ENCODE measurements at regions not wholly inside any gene's neighbourhood (a gene's known extent, or its start where the extent isn't known, plus 50 kb on each side); places are given as distances from the start of the nearest gene placed in this dataset.
"Not testable (repeated sequence)": the region's sequence is repeated elsewhere in the genome, so short reads cannot be mapped to it uniquely, and the experiment has no call there.

DNA sequence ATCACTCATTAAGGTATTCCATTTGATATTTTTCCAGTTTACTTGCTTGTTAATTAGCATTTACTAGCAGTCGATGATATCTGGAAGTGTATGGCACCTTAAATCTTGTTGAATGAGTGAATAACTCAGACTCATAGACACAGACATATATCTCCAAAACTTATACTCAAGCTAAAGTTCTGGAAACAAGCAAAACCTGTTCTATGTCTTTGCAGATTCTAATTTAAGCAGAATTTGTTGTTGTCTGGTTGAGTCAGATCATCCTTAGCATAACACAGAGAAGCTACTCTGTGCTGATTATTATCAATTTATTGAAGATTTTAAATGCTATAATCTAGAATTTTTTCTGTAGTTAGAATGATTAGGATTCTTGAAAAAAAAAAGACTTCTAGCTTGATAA, 296.2 kb downstream of the MDFIC start:
- DNase-seq (ENCODE audit: low read depth, low spot score), result no peak

DNA sequence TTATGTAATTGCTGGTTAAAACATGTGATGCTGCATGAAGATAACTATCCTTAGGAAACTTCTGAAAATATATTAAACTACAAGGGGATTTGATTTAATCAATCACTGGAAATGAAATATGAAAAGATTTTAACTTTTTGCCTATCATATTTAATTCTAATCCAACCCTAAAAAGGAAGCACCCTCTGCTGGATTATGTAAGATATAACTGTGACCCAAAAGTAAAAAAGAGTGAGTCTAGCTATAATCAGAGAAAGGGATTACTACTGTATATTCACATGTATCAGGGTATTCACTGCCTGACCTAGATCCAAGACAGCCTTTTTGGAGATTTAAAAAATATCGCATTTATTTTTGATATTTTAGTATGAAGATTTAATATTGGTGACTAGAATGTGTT, 295.5 kb downstream of the MDFIC start:
- no peak for DNase-seq (ENCODE audit: low read depth, low spot score)

DNA sequence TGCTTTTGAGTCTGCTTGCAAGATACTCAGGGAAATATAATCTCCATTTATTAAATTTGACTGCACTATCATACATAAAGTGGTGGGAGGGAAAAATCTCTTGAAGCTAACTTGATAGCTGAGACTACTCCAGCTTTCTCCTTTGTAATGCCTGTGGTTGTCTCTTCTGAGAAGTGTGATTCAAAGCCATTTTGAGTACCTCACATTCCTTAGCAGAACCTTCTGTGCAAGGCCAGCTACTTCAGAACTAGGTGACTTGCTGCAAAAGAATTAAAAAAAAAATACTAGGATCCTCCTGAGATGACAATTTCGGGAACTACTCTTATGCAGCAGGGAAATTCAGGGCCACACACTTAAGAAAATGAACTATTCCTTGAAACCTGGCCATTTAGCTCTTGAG, 294.8 kb downstream of the MDFIC start:
- DNase-seq (ENCODE audit: low read depth, low spot score), result no peak

DNA sequence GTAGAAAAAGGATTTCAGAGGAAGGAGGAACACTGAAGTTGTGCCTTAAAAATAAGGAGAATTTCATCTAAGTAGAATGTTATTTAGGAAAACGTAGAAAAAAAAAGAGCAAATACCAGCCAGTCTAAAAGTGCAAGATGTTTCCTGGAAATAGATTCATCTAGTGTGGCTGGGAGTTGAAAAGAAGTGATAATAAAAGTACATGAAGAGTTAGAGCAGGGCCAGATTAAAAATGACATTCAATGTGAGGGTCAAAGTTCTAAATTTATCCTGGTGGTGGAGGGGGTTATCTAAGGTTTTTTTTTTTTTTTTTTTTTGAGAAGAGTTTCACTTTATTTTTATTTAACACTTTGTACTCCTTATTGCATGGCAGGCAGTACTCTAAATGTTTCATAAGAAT, 289.3 kb downstream of the MDFIC start:
- no peak for DNase-seq (ENCODE audit: low read depth, low spot score)

DNA sequence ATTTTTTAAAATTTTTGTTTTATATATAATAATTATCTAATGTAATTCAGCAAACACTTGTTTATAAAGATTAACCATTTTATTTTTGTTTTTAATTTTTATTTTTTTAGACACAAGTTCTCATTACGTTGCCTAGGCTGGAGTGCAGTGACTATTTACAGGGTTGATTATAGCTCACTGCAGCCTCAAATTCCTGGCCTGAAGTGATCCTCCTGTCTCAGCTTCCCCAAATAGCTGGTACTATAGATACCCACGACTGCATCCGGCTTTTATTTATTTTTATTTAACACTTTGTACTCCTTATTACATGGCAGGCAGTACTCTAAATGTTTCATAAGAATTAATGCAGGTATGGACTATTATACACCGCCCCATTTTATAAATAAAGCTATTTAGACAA, 288.7 kb downstream of the MDFIC start:
- no peak for DNase-seq (ENCODE audit: low read depth, low spot score)

DNA sequence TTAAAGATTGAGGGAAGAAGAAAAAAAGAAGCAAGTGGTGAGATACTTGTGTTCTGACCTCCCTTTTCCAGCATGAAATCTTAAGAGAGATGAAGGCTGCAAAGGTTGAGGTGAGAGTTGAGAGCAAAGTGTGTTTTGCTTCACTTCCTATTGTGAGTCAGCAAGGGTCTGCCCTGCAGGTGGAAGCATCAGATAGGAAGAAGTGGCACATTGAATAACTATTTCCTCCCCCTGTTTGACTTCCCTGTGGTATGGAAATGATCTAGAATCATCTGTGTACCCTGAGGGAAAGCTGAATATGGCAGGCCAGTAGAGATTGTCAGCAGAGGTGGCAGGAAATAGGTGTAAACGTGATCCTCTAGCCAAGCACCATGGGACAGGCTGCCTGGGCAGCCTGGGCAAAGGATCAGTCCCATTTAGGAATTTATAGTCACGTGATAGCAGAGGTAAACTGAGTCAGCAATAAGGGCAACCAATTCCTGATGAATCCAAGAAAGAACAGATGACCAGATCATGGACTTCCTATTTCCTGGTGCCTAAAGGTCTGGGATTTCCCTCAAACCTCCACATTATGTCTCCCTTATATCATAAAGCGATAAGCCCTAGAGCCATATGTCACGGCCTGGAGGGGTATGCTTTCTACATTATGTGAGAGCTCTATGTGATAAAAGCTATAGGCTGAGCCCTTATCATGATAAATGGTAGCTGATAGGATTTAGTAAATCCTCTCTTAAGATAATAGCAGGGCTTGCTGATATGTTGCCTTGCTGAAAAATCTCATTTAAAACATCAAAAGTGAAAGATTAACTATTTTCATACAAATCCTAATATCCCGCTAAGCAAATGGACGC, 287.0 kb downstream of the MDFIC start:
- no peak for DNase-seq (ENCODE audit: low read depth, low spot score)

DNA sequence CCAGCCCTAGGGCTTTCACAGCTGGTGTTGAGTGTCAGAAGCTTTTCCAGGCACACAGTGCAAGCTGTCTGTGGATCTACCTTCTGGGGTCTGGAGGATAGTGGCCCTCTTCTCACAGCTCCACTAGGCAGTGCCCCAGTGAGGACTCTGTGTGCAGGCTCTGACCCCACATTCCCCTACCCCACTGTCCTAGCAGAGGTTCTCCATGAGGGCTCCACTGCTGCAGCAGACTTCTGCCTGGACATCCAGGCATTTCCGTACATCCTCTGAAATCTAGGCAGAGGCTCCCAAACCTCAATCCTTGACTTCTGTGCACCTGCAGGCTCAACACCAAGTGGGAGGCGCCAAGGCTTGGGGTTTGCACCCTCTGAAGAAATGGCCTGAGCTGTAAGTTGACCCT, 284.5 kb downstream of the MDFIC start:
- DNase-seq (ENCODE audit: low read depth, low spot score), result not testable (repeated sequence)

DNA sequence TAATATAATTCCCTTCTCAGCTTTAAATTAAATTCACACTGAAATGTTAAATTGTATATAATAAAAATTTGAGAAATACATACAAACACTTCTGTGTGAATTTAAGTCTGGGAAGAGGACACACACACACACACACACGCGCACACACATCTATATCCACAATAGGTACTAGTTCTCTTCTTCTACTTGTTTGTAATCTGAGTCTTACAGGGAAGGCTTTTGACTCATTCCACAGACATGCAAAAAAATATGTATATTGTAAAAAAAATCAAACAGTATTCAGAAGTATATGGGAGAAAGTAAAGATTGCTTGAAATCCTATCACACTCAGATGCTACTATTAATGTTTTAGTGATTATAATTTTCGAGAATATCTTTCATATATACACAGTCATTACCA, 276.2 kb downstream of the MDFIC start:
- no peak for DNase-seq (ENCODE audit: low read depth, low spot score)

DNA sequence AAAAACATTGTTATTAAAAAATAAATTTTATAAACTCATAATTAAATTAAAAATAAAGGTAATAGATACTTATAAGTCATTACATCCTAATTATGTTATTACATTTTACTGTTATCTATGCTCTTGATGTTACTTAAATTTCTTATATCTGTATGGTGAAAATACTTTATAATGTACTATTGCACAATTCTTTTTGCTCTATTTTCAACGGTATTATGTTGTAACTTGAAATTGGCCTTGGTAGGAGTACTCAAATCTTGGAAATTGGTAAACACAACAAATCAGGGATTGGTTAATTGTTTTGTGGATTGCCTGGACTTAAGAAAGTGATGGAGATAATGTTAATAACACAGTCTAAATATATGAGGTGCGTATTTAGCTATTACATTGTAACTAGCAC, 273.3 kb downstream of the MDFIC start:
- DNase-seq (ENCODE audit: low read depth, low spot score), result no peak

DNA sequence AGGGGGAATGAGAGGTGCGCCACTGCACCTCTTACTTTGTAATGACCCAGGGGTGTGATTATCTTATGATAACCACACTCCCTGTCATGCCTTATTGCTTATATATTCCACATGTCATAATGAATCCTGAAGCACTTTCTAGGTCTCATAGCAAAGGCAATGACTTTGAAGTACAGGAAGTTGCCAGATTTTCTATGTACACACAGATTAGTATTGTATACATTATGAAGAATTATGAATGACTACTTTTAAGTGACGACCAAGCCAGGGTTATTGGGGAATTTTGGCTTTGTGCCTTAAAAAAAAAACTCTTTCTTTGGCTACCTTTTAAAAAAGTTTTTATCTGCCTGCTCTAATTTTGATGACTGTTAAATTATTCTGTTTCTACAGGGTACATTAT, 269.6 kb downstream of the MDFIC start:
- DNase-seq (ENCODE audit: low read depth, low spot score), result no peak

DNA sequence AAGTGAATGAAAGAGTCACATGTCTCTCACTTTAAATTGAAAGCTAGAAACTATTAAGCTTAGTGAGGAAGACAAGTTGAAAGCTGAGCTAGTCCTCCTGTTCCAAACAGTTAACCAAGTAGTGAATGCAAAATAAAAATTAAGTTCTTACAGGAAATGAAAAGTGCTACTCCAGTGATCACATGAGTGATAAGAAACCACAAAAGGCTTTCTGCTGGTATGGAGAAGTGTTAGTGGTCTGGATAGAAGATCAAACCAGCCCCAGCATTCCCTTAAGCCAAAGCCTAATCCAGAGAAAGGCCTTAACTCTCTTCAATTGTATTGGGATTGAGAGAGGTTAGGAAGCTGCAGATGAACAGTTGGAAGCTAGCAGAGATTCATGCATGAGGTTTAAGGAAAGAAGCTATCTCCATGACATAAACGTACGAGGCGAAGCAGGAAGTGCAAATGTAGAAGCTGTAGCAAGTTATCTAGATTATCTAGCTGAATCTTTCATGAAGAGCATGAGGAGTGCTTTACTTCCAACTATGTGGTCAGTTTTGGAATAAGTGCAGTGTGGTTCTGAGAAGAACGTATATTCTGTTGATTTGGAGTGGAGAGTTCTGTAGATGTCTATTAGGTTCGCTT, 261.6 kb downstream of the MDFIC start:
- no peak for DNase-seq (ENCODE audit: low read depth, low spot score)

DNA sequence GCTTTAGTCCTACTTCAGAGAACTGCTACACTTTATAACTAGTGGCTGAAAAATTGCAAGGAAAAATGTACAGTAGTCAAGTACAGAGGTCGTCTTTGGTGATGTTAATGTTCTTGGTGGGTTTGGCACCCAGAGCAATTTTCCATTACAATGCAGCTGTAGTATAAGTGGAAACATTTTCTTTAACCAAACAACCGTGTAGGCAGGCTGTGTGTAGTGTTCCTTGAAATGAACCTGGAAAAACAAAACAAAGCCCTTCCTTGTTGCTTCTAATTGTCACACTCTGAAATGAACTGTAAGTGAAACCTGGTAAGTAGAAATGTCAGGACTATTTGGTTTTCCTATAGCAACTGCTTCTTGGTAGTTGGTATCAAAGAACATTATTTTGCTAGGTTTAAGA, 256.9 kb downstream of the MDFIC start:
- DNase-seq (ENCODE audit: low read depth, low spot score), result no peak

DNA sequence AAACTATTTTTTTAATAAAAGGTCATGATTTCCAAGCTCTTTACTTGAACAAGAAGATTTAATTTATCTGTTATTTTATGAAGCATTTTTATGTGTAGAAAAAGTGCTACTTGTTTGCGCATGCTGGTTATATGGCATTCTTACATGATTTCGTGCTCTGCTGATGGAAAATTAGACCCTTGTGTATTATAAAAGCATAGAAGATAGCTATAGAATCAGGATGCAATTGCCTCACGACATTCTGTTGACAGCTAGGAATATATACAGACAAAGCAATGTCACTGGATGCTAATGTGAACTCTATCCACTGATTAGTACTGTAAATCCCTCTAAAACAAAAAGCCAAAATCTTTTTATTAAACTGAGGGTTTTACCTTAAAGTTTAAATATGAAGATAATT, 255.9 kb downstream of the MDFIC start:
- DNase-seq (ENCODE audit: low read depth, low spot score), result no peak

DNA sequence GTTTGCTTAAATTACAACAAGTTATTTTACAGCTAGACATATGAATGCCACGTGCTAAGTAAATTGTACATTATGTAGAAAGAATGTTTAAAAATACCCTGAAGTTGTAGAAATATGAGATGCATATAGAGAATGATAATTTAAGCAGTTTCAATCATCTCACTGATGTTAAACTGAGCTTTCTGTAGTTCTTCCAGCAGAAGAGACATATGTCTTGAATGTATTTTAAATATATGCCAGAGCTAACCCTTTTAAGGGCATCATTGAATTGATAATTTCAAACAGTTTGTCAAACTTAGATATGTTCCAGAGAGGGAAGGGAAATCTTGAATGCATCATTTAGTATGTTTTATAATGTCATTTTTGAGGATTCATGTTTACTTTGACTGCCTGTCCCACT, 255.2 kb downstream of the MDFIC start:
- no peak for DNase-seq (ENCODE audit: low read depth, low spot score)

DNA sequence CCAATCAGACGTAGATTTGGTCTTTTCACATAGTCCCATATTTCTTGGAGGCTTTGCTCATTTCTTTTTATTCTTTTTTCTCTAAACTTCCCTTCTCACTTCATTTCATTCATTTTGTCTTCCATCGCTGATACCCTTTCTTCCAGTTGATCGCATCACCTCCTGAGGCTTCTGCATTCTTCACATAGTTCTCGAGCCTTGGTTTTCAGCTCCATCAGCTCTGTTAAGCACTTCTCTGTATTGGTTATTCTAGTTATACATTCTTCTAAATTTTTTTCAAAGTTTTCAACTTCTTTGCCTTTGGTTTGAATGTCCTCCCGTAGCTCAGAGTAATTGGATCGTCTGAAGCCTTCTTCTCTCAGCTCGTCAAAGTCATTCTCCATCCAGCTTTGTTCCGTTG, 250.5 kb downstream of the MDFIC start:
- DNase-seq (ENCODE audit: low read depth, low spot score), result not testable (repeated sequence)

DNA sequence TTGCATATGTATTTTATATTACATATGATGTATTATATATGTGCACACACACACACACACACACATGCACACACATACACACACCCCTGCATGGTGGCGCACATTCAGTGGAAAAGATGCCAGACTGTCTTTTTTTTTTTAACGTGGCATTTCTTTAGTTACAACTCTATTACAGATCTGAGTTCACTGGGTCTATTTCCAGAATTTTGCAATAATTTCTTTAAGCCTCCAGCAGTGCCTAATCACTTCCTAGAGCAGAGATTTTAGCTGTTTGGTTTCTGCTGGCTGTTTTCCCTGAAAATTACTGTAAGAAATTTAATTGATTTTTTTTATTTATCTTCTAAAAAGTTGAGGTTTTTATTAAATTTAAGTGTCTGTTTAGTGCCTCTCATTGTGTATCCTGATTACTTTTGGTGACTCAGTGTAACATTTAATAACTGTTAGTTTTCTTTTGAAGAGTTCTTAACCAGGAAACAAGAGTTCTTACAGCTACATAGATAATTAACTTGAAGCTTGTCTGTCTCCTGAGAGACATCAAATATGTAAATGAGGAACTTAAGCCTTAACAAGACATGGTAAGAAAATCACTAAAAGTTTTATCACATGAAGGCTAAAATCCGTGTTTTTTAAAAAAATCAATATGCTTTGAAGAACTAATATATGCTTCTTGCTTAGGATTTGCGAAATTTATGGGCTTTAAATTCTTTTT, 232.0 kb downstream of the MDFIC start:
- no peak for DNase-seq (ENCODE audit: low read depth, low spot score)

DNA sequence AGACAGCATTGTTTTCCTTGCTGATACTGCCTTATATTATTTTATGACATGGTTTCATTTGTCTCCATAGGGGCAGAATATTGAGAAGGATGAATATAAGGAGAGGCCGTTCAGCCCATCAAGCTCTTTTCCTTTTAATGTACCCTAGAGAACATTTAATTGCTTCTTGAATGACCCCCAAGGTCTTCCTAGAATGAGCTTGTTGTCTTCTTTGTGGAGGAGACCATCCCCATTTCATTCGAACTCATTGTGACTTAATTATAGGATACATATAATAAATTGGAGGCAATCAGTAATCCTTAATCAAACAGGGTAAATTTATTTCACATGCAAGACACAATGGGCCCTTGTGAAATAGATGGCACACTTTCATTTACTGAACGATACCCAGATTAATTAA, 231.3 kb downstream of the MDFIC start:
- no peak for DNase-seq (ENCODE audit: low read depth, low spot score)

DNA sequence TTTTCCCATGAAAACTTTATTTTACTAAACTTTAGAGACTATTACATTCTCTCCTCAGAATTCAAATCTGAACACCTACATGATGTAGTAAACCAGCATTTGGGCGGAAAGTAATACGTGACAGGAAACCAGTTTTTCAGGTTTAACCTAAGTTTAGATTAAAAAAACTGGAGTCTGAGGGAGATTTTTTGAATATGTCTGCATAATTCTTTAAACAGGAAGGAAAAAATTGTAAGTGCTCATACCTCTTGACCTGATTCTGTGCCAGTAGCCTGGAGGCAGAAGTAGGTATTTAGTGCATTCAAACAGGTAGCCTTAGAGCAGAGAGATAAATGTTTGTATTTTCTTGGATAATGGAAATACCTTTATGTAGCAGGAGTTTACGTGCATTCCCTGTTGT, 224.3 kb downstream of the MDFIC start:
- no peak for DNase-seq (ENCODE audit: low read depth, low spot score)

DNA sequence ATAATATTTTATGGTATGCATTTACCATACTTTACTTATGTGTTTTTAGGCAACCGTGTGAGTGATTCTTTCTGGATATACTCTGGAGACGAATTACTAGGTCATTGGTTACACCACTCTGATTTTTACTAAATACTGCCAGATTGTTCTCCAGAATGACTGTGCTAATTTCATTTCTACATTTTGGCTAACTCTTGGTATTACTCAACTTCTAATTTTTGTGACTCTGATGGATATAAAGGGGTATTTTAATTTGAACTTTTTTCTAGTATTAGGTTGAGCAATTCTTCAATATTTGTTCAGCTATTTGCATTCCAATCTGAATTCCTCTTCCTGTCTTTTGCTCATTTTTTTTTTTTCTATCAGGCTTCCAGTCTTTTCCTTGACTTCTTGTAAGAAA, 223.6 kb downstream of the MDFIC start:
- DNase-seq (ENCODE audit: low read depth, low spot score), result no peak

DNA sequence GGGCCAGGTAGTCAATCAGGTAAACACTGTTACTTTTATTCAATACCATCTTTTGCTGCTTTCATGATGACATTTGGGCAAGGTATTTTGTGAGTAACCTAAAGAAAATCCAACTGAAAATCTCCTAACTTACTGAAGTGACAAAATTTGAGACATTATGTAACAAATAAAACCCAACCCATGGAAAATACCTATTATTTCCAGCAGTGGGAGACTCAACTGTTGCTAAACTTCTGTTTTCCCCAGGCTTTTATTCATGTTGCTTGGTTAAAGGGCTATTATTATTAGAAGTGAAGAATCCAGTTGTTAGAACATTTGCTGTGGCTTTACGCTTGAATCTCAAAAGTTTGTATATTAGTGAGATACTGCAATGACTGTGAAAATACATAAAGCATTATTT, 215.9 kb downstream of the MDFIC start:
- no peak for DNase-seq (ENCODE audit: low read depth, low spot score)

DNA sequence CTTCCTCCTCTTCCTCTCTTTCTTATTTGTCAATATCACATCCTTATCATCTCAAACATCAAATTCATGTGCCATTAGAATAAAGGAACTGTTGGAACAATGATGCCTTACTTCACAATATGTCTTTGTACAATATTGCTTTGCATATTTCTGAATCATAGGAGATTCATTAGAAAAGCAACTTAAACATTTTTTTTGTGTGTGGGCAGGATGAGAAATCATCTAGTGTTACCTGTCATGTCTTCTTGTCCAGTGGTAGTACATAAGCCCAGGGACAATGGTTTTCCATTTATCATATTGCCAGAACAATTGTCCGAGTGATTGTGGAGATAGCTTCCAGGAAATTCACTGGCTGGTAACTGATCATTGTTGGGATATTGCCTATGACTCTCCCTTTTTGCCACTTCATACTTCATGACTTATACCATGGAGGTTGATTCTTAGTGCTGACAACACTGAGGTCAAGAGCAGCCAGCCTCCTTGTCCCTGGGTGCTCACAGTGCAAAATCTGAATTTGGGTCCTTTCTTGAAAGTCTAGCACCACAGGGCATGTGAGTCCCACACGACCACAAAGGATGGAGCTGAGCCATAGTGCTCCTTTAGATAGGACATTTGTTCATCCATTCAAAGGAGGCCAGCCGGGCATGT, 215.0 kb downstream of the MDFIC start:
- no peak for DNase-seq (ENCODE audit: low read depth, low spot score)

DNA sequence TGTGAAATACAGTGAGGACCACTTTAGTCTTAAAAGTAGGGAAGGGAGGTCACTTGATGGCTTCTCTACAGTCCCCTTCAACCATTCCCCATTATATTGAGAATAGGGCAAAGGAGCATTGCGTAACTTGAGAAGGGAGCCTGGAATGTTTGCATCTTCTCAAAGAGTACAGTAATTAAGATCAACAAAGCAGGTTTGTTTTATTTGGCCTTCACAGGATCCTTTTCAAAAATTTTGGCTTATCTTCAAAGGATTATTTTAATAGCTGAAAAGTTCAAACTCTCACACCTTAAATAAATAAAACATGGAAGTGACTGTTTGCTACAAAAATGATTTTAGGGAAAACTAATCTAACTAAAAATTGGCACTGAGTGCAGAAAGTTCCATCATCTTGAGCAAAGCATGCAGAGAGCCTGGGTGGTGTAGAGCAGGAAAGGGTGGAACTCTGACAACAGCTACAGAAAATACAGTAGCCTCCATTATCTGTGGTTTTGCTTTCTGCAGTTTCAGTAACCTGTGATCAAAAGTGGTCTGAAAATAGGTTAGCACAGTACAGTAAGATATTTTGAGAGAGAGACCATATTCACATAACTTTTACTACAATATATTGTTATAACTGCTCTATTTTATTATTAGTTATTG, 214.0 kb downstream of the MDFIC start:
- DNase-seq (ENCODE audit: low read depth, low spot score), result no peak

Data from brain pericyte (primary cell).